ENCODE measurements at regions not wholly inside any gene's neighbourhood (a gene's known extent, or its start where the extent isn't known, plus 50 kb on each side); places are given as distances from the start of the nearest gene placed in this dataset.

- H3K4me3 Mint-ChIP-seq: no peak overlapping the region
- no peaks in the 10 kb centered on the region for H3K36me3 Mint-ChIP-seq (ENCODE audit: low read depth)
- H3K9me3 Mint-ChIP-seq: no peaks in the 10 kb centered on the region
- no peaks in the 10 kb centered on the region for H3K27me3 Mint-ChIP-seq
- H3K27ac Mint-ChIP-seq: no peak overlapping the region
- H3K4me1 Mint-ChIP-seq (ENCODE audit: low read depth): peaks cover 9% of the 10 kb centered on the region
- no peak for DNase-seq
These were observed 102.6 kb upstream of the RPS6KA2 start for GRCh38 chr6:166729658-166730057.

- no peak overlapping the region for H3K27ac Mint-ChIP-seq
- H3K27me3 Mint-ChIP-seq: no peaks in the 10 kb centered on the region
- H3K9me3 Mint-ChIP-seq: no peaks in the 10 kb centered on the region
- no peaks in the 10 kb centered on the region for H3K36me3 Mint-ChIP-seq (ENCODE audit: low read depth)
- no peak for DNase-seq
- no peak overlapping the region for H3K4me3 Mint-ChIP-seq
- H3K4me1 Mint-ChIP-seq (ENCODE audit: low read depth): peaks cover 9% of the 10 kb centered on the region
These were observed 102.0 kb upstream of the RPS6KA2 start for GRCh38 chr6:166728884-166729530.

GRCh38 chr6:166726201-166726600, 99.2 kb upstream of the RPS6KA2 start:
- Mint-ChIP-seq H3K36me3 (ENCODE audit: low read depth) (no peaks in the 10 kb centered on the region), H3K27me3 (no peaks in the 10 kb centered on the region), H3K27ac (no peak overlapping the region), H3K9me3 (no peaks in the 10 kb centered on the region), H3K4me1 (ENCODE audit: low read depth) (peaks cover 9% of the 10 kb centered on the region), H3K4me3 (no peak overlapping the region)
- no peak for DNase-seq

DNA sequence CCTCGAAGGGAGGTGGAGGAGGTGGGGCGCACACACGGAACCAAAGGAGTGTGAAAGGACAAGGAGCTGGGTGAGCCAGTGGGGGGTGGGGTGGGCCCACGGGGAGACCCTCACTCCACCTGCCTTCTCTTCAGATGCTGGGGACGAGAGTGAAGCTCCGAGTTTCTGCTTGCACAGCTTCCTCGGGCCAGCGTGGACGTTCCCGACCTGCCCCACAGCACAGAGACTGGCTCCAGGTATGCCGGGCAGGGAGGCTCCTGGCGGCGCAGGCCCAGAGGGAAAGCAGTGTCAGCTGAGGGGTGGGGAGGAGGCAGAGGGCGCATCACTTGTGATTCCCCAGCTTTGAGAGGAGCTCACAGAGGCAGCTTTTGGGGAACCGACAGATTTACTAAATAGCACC, 98.5 kb upstream of the RPS6KA2 start:
- no peaks in the 10 kb centered on the region for H3K36me3 Mint-ChIP-seq (ENCODE audit: low read depth)
- peaks cover 9% of the 10 kb centered on the region for H3K4me1 Mint-ChIP-seq (ENCODE audit: low read depth)

GRCh38 chr6:166724576-166724975, 97.5 kb upstream of the RPS6KA2 start:
- H3K4me3 Mint-ChIP-seq: no peak overlapping the region
- H3K27ac Mint-ChIP-seq: no peak overlapping the region
- DNase-seq: no peak
- no peaks in the 10 kb centered on the region for H3K27me3 Mint-ChIP-seq
- H3K4me1 Mint-ChIP-seq (ENCODE audit: low read depth): peaks cover 3% of the 10 kb centered on the region
- H3K9me3 Mint-ChIP-seq: no peaks in the 10 kb centered on the region
- no peaks in the 10 kb centered on the region for H3K36me3 Mint-ChIP-seq (ENCODE audit: low read depth)

More for the DNA sequence above, 98.5 kb upstream of the RPS6KA2 start:
- H3K9me3 Mint-ChIP-seq: no peaks in the 10 kb centered on the region
- no peak for DNase-seq
- no peak overlapping the region for H3K4me3 Mint-ChIP-seq
- no peak overlapping the region for H3K27ac Mint-ChIP-seq
- no peaks in the 10 kb centered on the region for H3K27me3 Mint-ChIP-seq

DNA sequence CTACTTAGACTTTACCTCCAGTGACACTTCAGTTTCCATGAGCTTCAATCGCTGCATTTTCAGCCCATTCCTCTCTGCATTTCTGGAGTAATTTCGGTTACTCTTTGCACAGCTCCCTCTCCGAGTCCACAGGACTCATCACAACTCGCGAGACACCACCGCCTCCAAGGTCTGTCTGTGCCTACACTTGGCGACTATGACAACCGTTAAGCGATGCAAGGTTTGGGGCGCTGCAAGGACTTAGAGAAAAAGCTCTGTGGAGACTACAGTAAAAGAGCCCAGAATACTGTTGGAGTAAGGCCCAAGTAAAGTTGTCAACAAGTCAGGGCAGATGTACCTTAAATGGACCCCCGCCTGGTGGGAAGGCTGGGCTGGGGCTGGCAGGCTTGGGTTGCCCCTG, 95.7 kb upstream of the RPS6KA2 start:
- Mint-ChIP-seq H3K27me3 (no peaks in the 10 kb centered on the region), H3K4me3 (no peak overlapping the region), H3K4me1 (ENCODE audit: low read depth) (no peaks in the 10 kb centered on the region), H3K9me3 (no peaks in the 10 kb centered on the region), H3K36me3 (ENCODE audit: low read depth) (no peaks in the 10 kb centered on the region), H3K27ac (no peak overlapping the region)
- no peak for DNase-seq

DNA sequence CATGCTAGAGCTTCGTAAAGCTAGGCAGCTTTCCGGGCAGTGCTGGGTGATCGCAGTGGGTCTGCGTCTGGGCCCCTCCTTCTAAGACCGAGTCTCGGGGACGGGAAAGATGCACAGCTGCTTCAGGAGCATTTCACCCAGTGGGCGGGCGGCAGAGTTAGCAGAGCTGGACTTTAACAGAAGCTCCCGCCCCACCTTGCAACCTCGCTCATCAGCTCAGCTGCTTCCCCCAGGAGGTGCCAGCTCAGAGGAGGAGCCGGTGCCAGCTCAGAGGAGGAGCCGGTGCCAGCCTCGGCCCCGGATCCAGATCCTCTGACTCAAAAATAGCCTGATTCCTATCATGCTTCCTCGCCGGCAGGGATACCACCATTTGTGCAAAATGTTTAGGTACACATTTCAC, 94.5 kb upstream of the RPS6KA2 start:
- Mint-ChIP-seq H3K27ac (no peak overlapping the region), H3K4me1 (ENCODE audit: low read depth) (no peaks in the 10 kb centered on the region), H3K4me3 (no peak overlapping the region), H3K27me3 (no peaks in the 10 kb centered on the region), H3K9me3 (no peaks in the 10 kb centered on the region), H3K36me3 (ENCODE audit: low read depth) (no peaks in the 10 kb centered on the region)
- no peak for DNase-seq

DNA sequence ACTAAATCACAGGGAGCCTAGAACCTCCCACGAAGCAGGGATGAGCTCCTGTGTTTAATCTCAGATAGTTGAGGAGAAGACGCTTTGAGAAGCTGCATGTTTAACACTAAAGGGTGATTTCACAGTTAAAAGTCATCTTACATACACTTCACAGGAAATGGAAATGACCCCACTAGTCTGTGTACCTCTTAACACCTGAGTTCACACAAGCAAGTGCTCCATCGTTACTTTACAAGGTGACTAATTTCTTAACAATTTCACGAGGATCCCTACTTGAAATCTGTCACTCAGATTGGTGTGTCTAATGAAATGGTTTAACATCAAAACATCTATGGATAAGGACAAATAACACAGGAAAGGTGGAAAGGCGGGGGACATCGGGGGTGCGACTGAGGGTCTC, 93.8 kb upstream of the RPS6KA2 start:
- no peaks in the 10 kb centered on the region for H3K27me3 Mint-ChIP-seq
- no peak for DNase-seq
- no peaks in the 10 kb centered on the region for H3K9me3 Mint-ChIP-seq
- no peaks in the 10 kb centered on the region for H3K36me3 Mint-ChIP-seq (ENCODE audit: low read depth)
- no peak overlapping the region for H3K27ac Mint-ChIP-seq
- H3K4me3 Mint-ChIP-seq: no peak overlapping the region
- H3K4me1 Mint-ChIP-seq (ENCODE audit: low read depth): no peaks in the 10 kb centered on the region

GRCh38 chr6:166719019-166719418, 92.0 kb upstream of the RPS6KA2 start:
- H3K9me3 Mint-ChIP-seq: no peaks in the 10 kb centered on the region

DNA sequence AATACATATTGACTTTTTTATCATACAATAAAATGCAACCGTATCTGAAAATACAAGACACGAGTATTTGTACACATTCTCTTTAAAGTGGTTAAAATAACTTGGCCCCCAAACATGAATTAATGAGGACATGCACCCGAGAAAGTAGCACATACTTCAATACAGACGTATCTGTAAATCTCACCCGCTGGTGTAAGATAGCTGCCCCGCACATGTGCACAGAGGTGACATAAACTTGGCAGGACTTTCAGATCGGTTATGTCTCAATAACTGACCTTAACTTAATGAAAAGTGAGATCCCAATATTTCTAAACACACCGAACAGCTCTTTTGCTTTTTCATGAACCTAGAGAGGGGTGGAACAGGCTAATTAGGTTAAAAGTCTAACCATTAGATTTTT, 91.5 kb upstream of the RPS6KA2 start:
- Mint-ChIP-seq H3K36me3 (ENCODE audit: low read depth) (no peaks in the 10 kb centered on the region), H3K9me3 (no peaks in the 10 kb centered on the region), H3K27ac (no peak overlapping the region), H3K4me1 (ENCODE audit: low read depth) (no peaks in the 10 kb centered on the region), H3K27me3 (no peaks in the 10 kb centered on the region), H3K4me3 (no peak overlapping the region)
- no peak for DNase-seq

More at GRCh38 chr6:166719019-166719418, 92.0 kb upstream of the RPS6KA2 start:
- Mint-ChIP-seq H3K4me3 (no peak overlapping the region), H3K27ac (no peak overlapping the region), H3K36me3 (ENCODE audit: low read depth) (no peaks in the 10 kb centered on the region), H3K4me1 (ENCODE audit: low read depth) (no peaks in the 10 kb centered on the region), H3K27me3 (no peaks in the 10 kb centered on the region)
- no peak for DNase-seq

DNA sequence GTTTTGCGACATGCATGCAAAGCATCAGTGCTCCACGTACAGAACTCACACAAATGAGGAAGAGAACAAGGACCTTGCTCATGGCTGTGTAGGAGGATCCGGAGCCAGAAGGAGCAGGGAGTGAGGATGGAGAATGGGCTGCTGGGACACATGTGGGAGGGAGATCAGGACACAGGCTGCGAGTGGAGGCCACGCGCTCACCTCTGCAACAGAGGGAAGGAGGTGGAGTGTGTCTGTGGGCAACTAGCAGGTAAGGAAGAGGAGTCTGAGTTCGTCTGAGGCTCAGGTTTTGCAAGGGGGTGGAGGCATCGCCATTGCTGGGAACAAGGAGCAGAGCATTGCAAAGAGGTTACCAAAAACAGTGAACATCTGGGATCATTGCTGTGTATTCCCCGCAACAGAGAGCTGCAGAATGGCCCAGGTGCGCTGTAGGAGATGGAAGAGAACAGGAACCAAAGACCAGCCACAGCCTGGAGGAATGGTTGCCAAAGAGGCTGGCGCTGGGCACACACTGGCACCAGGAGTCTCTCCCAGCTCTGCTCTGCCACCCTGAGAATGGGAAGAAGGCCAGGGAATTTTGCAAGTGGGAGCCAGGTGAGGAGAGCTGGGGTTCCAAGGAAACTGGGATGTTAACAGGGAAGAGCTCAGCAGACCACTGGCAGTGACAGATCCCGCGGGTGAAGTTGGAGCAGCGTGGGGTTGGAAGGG, 90.0 kb upstream of the RPS6KA2 start:
- H3K27me3 Mint-ChIP-seq: no peaks in the 10 kb centered on the region
- no peaks in the 10 kb centered on the region for H3K36me3 Mint-ChIP-seq (ENCODE audit: low read depth)

GRCh38 chr6:166715992-166716391, 88.9 kb upstream of the RPS6KA2 start:
- H3K4me1 Mint-ChIP-seq (ENCODE audit: low read depth): no peaks in the 10 kb centered on the region
- H3K9me3 Mint-ChIP-seq: peaks cover 6% of the 10 kb centered on the region
- H3K27me3 Mint-ChIP-seq: no peaks in the 10 kb centered on the region
- H3K27ac Mint-ChIP-seq: no peak overlapping the region
- no peak for DNase-seq
- H3K36me3 Mint-ChIP-seq (ENCODE audit: low read depth): no peaks in the 10 kb centered on the region
- H3K4me3 Mint-ChIP-seq: no peak overlapping the region

More for the DNA sequence above, 90.0 kb upstream of the RPS6KA2 start:
- Mint-ChIP-seq H3K4me3 (no peak overlapping the region), H3K27ac (no peak overlapping the region), H3K4me1 (ENCODE audit: low read depth) (no peaks in the 10 kb centered on the region), H3K9me3 (no peaks in the 10 kb centered on the region)
- no peak for DNase-seq

DNA sequence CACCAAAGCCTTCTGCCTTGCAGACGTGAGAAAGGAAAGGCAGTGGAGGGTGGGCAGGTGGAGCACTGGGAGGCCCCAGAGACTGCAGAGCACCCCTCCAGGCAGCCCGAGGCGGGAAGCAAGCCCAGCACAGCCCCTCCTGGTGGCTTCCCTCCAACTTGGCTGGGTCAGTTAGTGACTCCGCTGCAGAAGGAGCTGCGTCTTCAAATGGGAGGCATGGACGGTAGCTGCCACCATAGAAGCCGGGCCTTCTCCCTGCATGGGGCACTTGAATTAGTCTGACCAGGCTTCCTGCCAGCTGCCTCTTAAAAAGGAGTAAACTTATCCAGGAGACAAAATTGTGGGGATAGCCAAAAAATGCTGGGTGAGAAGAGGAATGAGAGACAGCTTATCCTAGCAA, 88.0 kb upstream of the RPS6KA2 start:
- Mint-ChIP-seq H3K9me3 (peaks cover 6% of the 10 kb centered on the region), H3K36me3 (ENCODE audit: low read depth) (no peaks in the 10 kb centered on the region), H3K4me1 (ENCODE audit: low read depth) (no peaks in the 10 kb centered on the region), H3K27ac (no peak overlapping the region), H3K4me3 (no peak overlapping the region), H3K27me3 (no peaks in the 10 kb centered on the region)
- DNase-seq: no peak

DNA sequence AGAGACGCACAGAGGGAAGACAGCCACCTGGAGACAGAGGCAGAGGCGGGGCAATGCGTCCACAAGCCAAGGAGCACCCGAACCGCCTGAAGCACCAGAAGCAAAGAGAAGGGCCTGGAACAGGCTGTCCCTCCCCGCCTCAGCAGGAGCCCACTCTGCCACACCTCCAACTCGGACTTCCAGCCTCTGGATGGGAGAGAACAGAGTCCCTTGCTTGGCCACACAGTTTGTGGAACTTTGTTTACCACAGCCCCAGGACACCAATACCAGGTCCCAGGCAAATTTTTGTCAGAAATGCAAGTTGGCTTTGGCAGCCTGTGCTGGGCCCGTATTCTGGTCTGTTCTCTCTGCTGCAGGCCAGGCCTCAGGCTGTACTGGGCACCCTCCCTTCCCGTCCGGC, 87.5 kb upstream of the RPS6KA2 start:
- H3K9me3 Mint-ChIP-seq: peaks cover 6% of the 10 kb centered on the region
- H3K27me3 Mint-ChIP-seq: no peaks in the 10 kb centered on the region
- DNase-seq: no peak
- no peak overlapping the region for H3K27ac Mint-ChIP-seq
- H3K4me3 Mint-ChIP-seq: no peak overlapping the region
- H3K4me1 Mint-ChIP-seq (ENCODE audit: low read depth): no peaks in the 10 kb centered on the region
- H3K36me3 Mint-ChIP-seq (ENCODE audit: low read depth): no peaks in the 10 kb centered on the region

GRCh38 chr6:166714187-166714510, 87.1 kb upstream of the RPS6KA2 start:
- no peak overlapping the region for H3K27ac Mint-ChIP-seq
- no peaks in the 10 kb centered on the region for H3K27me3 Mint-ChIP-seq
- no peaks in the 10 kb centered on the region for H3K4me1 Mint-ChIP-seq (ENCODE audit: low read depth)
- H3K9me3 Mint-ChIP-seq: peaks cover 6% of the 10 kb centered on the region
- no peak overlapping the region for H3K4me3 Mint-ChIP-seq
- DNase-seq: no peak
- no peaks in the 10 kb centered on the region for H3K36me3 Mint-ChIP-seq (ENCODE audit: low read depth)
